Breast epithelium (tissue), 4 donors: ENCODE measurements at regions not wholly inside any gene's neighbourhood (a gene's known extent, or its start where the extent isn't known, plus 50 kb on each side); places are given as distances from the start of the nearest gene placed in this dataset.

Source experiments
- DNase-seq, 2 donors: peaks; one replicate each; pipeline ENCODE4 v3.0.0-alpha.2; 2019; ENCODE audit warnings: low spot score in 2 of 2
- H3K27ac ChIP-seq, 2 donors: fragments of 200-600 bp; sonication (generic) in 1 of 2; one replicate each; pipeline ENCODE4 v1.5.1; 2016 to 2019; ENCODE audit warnings: mild to moderate bottlenecking in 1 of 2
- H3K27me3 ChIP-seq, 2 donors: fragments of 200-600 bp; sonication (generic) in 1 of 2; one replicate each; pipeline versions ENCODE4 v1.5.1 to v1.6.0; 2017 to 2019; ENCODE audit warnings: control low read depth in 1 of 2, mild to moderate bottlenecking in 1 of 2
- H3K36me3 ChIP-seq: fragments of 200-600 bp; one replicate; pipeline ENCODE4 v1.5.1; 2019
- H3K4me1 ChIP-seq, 2 donors: fragments of 200-600 bp; sonication (generic); one replicate each; pipeline ENCODE4 v1.5.1; 2016 to 2019; ENCODE audit warnings: control low read depth in 1 of 2
- H3K4me3 ChIP-seq, 3 donors: fragments of 200-600 bp; sonication (generic); 1 replicate in 2 of 3; 2 replicates in 1 of 3; pipeline ENCODE4 v1.5.1; 2016 to 2019; ENCODE audit warnings: mild to moderate bottlenecking in 3 of 3, moderate library complexity in 2 of 3
- H3K9me3 ChIP-seq, 2 donors: fragments of 200-600 bp; sonication (generic) in 1 of 2; one replicate each; pipeline ENCODE4 v1.5.1; 2016 to 2019; ENCODE audit warnings: control low read depth in 1 of 2
- CTCF ChIP-seq, 3 donors: fragments of 450-650 bp; IDR thresholded peaks; one replicate each; pipeline ENCODE4 v1.5.1; 2016 to 2017; ENCODE audit warnings: antibody characterized with exemption in 3 of 3, mild to moderate bottlenecking in 3 of 3, moderate library complexity in 3 of 3
- POLR2A ChIP-seq: fragments of 450-650 bp; IDR thresholded peaks from one replicate; pipeline ENCODE4 v1.6.1; 2016; ENCODE audit warnings: antibody characterized with exemption, mild to moderate bottlenecking, moderate library complexity
- POLR2AphosphoS5 ChIP-seq, 3 donors: sonication (generic); formaldehyde crosslinking; IDR thresholded peaks; one replicate each; pipeline ENCODE4 v1.6.1; 2017; ENCODE audit warnings: antibody characterized with exemption in 3 of 3
- intact Hi-C: fragments of 100-400 bp; cut with DNase I; formaldehyde crosslinking; loops from one replicate; pipeline ENCODE4 v1.15.1; 2023; ENCODE audit warnings: low total_unique reads

- no peak for DNase-seq
- Histone ChIP-seq H3K4me3 (no peak overlapping the region), H3K27ac (no peak overlapping the region), H3K27me3 (no peaks in the 10 kb centered on the region), H3K36me3 (no peaks in the 10 kb centered on the region), H3K9me3 (no peaks in the 10 kb centered on the region), H3K4me1 (no peaks in the 10 kb centered on the region)
- intact Hi-C loops = no loop called here
- no peak for TF ChIP-seq POLR2AphosphoS5 (IDR thresholded peaks at IDR 0.05)
- no peak for TF ChIP-seq POLR2A
- TF ChIP-seq CTCF (IDR thresholded peaks at IDR 0.05) = no peak
Measured at GRCh38 chr1:188514917-188515316, 1686.2 kb downstream of the PLA2G4A start.

GRCh38 chr1:188517139-188517538, 1688.4 kb downstream of the PLA2G4A start:
- Histone ChIP-seq H3K27ac (no peak overlapping the region), H3K27me3 (no peaks in the 10 kb centered on the region), H3K9me3 (no peaks in the 10 kb centered on the region), H3K4me1 (no peaks in the 10 kb centered on the region), H3K4me3 (no peak overlapping the region), H3K36me3 (no peaks in the 10 kb centered on the region)
- intact Hi-C loops = no loop called here
- no peak for DNase-seq
- no peak for TF ChIP-seq CTCF (IDR thresholded peaks at IDR 0.05)

GRCh38 chr1:188551176-188551575, 1722.4 kb downstream of the PLA2G4A start:
- Histone ChIP-seq H3K4me3 (no peak overlapping the region), H3K36me3 (no peaks in the 10 kb centered on the region), H3K27ac (no peak overlapping the region), H3K4me1 (no peaks in the 10 kb centered on the region), H3K9me3 (no peaks in the 10 kb centered on the region), H3K27me3 (no peaks in the 10 kb centered on the region)
- DNase-seq = no peak
- TF ChIP-seq POLR2A (no peak), CTCF (IDR thresholded peaks at IDR 0.05) (no peak), POLR2AphosphoS5 (IDR thresholded peaks at IDR 0.05) (no peak)
- intact Hi-C loops = no loop called here

- TF ChIP-seq CTCF (IDR thresholded peaks at IDR 0.05) = no peak
- no peak for TF ChIP-seq POLR2A
- TF ChIP-seq POLR2AphosphoS5 (IDR thresholded peaks at IDR 0.05) = no peak
- intact Hi-C loops = no loop called here
- Histone ChIP-seq H3K27ac (no peak overlapping the region), H3K9me3 (no peaks in the 10 kb centered on the region), H3K36me3 (no peaks in the 10 kb centered on the region), H3K4me3 (no peak overlapping the region), H3K4me1 (no peaks in the 10 kb centered on the region), H3K27me3 (no peaks in the 10 kb centered on the region)
- no peak for DNase-seq
Measured at GRCh38 chr1:188557053-188557452, 1728.3 kb downstream of the PLA2G4A start.

GRCh38 chr1:188582911-188583532, 1754.3 kb downstream of the PLA2G4A start:
- Histone ChIP-seq H3K4me1 (no peaks in the 10 kb centered on the region), H3K27ac (no peak overlapping the region), H3K36me3 (no peaks in the 10 kb centered on the region), H3K27me3 (no peaks in the 10 kb centered on the region), H3K9me3 (no peaks in the 10 kb centered on the region), H3K4me3 (no peak overlapping the region)
- DNase-seq = no peak
- TF ChIP-seq POLR2A (no peak), POLR2AphosphoS5 (IDR thresholded peaks at IDR 0.05) (no peak), CTCF (IDR thresholded peaks at IDR 0.05) (no peak)
- intact Hi-C loops = no loop called here
